Panc1 (cell line): ENCODE measurements at regions not wholly inside any gene's neighbourhood (a gene's known extent, or its start where the extent isn't known, plus 50 kb on each side); places are given as distances from the start of the nearest gene placed in this dataset.

Experiments used
- ATAC-seq: fragments of 200-7000 bp; cut with Tn5 transposase; 2 replicates; pipeline ENCODE4 v1.9.1; 2020; ENCODE audit warnings: mild to moderate bottlenecking, moderate library complexity
- BruUV-seq: library from RNA; stranded (reverse); fragments of 400-500 nt; replicated peaks from 2 replicates; lab custom pipeline; 2021; lab: Mats Ljungman, UMichigan
- CTCF ChIA-PET: fragments of 300-600 bp; sonication (Branson Sonifier 250); formaldehyde crosslinking; loops from one replicate; lab custom pipeline; 2022; ENCODE audit warnings: antibody characterized with exemption; lab: Charles Lee
- POLR2A ChIA-PET: fragments of 300-600 bp; sonication (Branson Sonifier 250); formaldehyde crosslinking; loops from one replicate; lab custom pipeline; 2022; ENCODE audit warnings: antibody characterized with exemption; lab: Charles Lee
- DNase-seq: peaks from one replicate; pipeline ENCODE4 v3.0.0-alpha.2; 2010; ENCODE audit warnings: low read depth, low spot score
- H3K27ac ChIP-seq: 2 replicates; pipeline ENCODE4 v1.5.1; 2011; ENCODE audit warnings: mild to moderate bottlenecking, low read length, inconsistent platforms
- H3K27me3 ChIP-seq: fragments of 200-500 bp; sonication (Bioruptor generic); 2 replicates; pipeline ENCODE4 v1.6.0; 2014; ENCODE audit warnings: low read length, inconsistent platforms; ENCODE audit not compliant: control insufficient read depth, insufficient read depth
- H3K36me3 ChIP-seq: fragments of 200-500 bp; sonication (Bioruptor generic); 2 replicates; pipeline ENCODE4 v1.5.1; 2014; ENCODE audit warnings: inconsistent platforms, mild to moderate bottlenecking, low read length, moderate library complexity; ENCODE audit not compliant: control insufficient read depth, insufficient read depth
- H3K4me1 ChIP-seq: 2 replicates; pipeline ENCODE4 v1.5.1; 2011; ENCODE audit warnings: inconsistent platforms, mild to moderate bottlenecking, low read length, moderate library complexity; ENCODE audit not compliant: control insufficient read depth, insufficient read depth
- H3K4me3 ChIP-seq, 2 experiments: 2 replicates each; pipeline ENCODE4 v1.5.1; 2011 to 2012; ENCODE audit warnings: low read depth in 2 of 2, low read length in 2 of 2, mild to moderate bottlenecking in 2 of 2, inconsistent platforms in 1 of 2, moderate library complexity in 1 of 2
- H3K9me3 ChIP-seq: fragments of 200-500 bp; sonication (Bioruptor generic); 2 replicates; pipeline ENCODE4 v1.5.1; 2014; ENCODE audit warnings: low read depth, mild to moderate bottlenecking, inconsistent platforms, low read length, moderate library complexity; ENCODE audit not compliant: control insufficient read depth, insufficient read depth
- CTCF ChIP-seq: fragments of 450-650 bp; IDR thresholded peaks from 2 replicates; pipeline ENCODE4 v1.5.1; 2017; ENCODE audit warnings: mild to moderate bottlenecking
- POLR2AphosphoS5 ChIP-seq: IDR thresholded peaks from 2 replicates; pipeline ENCODE4 v1.6.1; 2012; ENCODE audit warnings: mild to moderate bottlenecking, low read depth, low read length, moderate library complexity
- REST ChIP-seq, 2 experiments: IDR thresholded peaks; 2 replicates each; pipeline ENCODE4 v1.6.1; 2011 to 2012; ENCODE audit warnings: low read depth in 2 of 2, control low read depth in 1 of 2, low read length in 1 of 2, mild to moderate bottlenecking in 1 of 2, moderate library complexity in 1 of 2; ENCODE audit not compliant: insufficient read depth in 1 of 2
- SIN3A ChIP-seq: IDR thresholded peaks from 2 replicates; pipeline ENCODE4 v1.6.1; 2012; ENCODE audit warnings: low read depth, mild to moderate bottlenecking, low read length, moderate library complexity, borderline replicate concordance; ENCODE audit not compliant: insufficient read depth
- TCF7L2 ChIP-seq: IDR thresholded peaks from 2 replicates; pipeline ENCODE4 v1.6.1; 2011; ENCODE audit warnings: mild to moderate bottlenecking, low read depth, low read length, inconsistent platforms
- in situ Hi-C: cut with HindIII; loops from 2 replicates; pipeline ENCODE4 v1.10.0; 2016; ENCODE audit warnings: low sequenced_read_pairs, low pct_unique_long_range_greater_than_20kb
- intact Hi-C: fragments of 100-400 bp; cut with micrococcal nuclease; formaldehyde crosslinking; loops from one replicate; pipeline ENCODE4 v1.10.0; 2022; ENCODE audit not compliant: unreplicated experiment

- DNase-seq, result no peak
- no TSS peak for BruUV-seq
- CTCF ChIA-PET, result no interaction called here
- intact Hi-C loops, result no loop called here
- ATAC-seq, result no peak
- H3K36me3 ChIP-seq, result no peaks in the 10 kb centered on the region
- H3K27me3 ChIP-seq, result no peaks in the 10 kb centered on the region
- TF ChIP-seq TCF7L2 (no peak), POLR2AphosphoS5 (no peak), REST (IDR thresholded peaks at IDR 0.05; ENCODE audit: insufficient read depth in 1 of 2, low read depth in 2 of 2, low read length in 1 of 2) (no peak), SIN3A (no peak), CTCF (no peak)
- H3K27ac ChIP-seq, result no peak overlapping the region
- POLR2A ChIA-PET, result no interaction called here
- H3K4me3 ChIP-seq, result no peak overlapping the region
- no peaks in the 10 kb centered on the region for H3K4me1 ChIP-seq
- no peaks in the 10 kb centered on the region for H3K9me3 ChIP-seq
- in situ Hi-C loops, result no loop called here
Observed at GRCh38 chr5:167629634-167630033, 661.8 kb upstream of the WWC1 start.

- Histone ChIP-seq H3K9me3 (no peaks in the 10 kb centered on the region), H3K27ac (no peak overlapping the region), H3K4me3 (no peak overlapping the region), H3K4me1 (no peaks in the 10 kb centered on the region), H3K36me3 (no peaks in the 10 kb centered on the region), H3K27me3 (no peaks in the 10 kb centered on the region)
- in situ Hi-C loops, result no loop called here
- TF ChIP-seq CTCF (no peak), REST (IDR thresholded peaks at IDR 0.05; ENCODE audit: insufficient read depth in 1 of 2, low read depth in 2 of 2, low read length in 1 of 2) (no peak), POLR2AphosphoS5 (no peak), SIN3A (no peak), TCF7L2 (no peak)
- CTCF ChIA-PET, result no interaction called here
- ATAC-seq, result no peak
- DNase-seq, result no peak
- BruUV-seq, result no TSS peak
- intact Hi-C loops, result no loop called here
- POLR2A ChIA-PET, result no interaction called here
Observed at GRCh38 chr5:167631191-167631590, 660.3 kb upstream of the WWC1 start.
